H1 (cell line): ENCODE measurements at regions not wholly inside any gene's neighbourhood (a gene's known extent, or its start where the extent isn't known, plus 50 kb on each side); places are given as distances from the start of the nearest gene placed in this dataset.

Experiments
- CTCF ChIA-PET: fragments of 300-600 bp; sonication (Branson Sonifier 250); formaldehyde crosslinking; loops from one replicate; lab custom pipeline; 2021; ENCODE audit not compliant: partially characterized antibody; lab: Charles Lee
- POLR2A ChIA-PET: fragments of 300-600 bp; sonication (Branson Sonifier 250); formaldehyde crosslinking; loops from one replicate; lab custom pipeline; 2021; ENCODE audit warnings: inconsistent platforms; ENCODE audit not compliant: partially characterized antibody; lab: Charles Lee
- DNase-seq, 2 experiments: peaks; one replicate each; pipeline versions ENCODE4 v3.0.0 to v3.0.0-alpha.2; 2010 to 2022; ENCODE audit warnings: low spot score in 2 of 2, low read depth in 1 of 2, mixed read lengths in 1 of 2
- FAIRE-seq: peaks from 2 replicates; lab custom pipeline; 2011; peaks lifted over from hg19 to GRCh38; lab: Jason Lieb, UNC
- H2AFZ ChIP-seq: 2 replicates; pipeline ENCODE4 v1.8.1; 2012; ENCODE audit warnings: low read length, inconsistent platforms
- H2AK5ac ChIP-seq: 2 replicates; pipeline ENCODE4 v1.6.1; 2013; ENCODE audit warnings: low read depth, low read length
- H2BK120ac ChIP-seq: replicated peaks from 2 replicates; pipeline ENCODE3; 2013; ENCODE audit warnings: low read depth, low read length, inconsistent platforms
- H2BK12ac ChIP-seq: 2 replicates; pipeline ENCODE4 v1.6.1; 2013; ENCODE audit warnings: low read depth, low read length
- H2BK15ac ChIP-seq: 2 replicates; pipeline ENCODE4 v1.6.1; 2013; ENCODE audit warnings: low read length
- H2BK20ac ChIP-seq: 2 replicates; pipeline ENCODE4 v1.6.1; 2013; ENCODE audit warnings: low read length
- H2BK5ac ChIP-seq: 2 replicates; pipeline ENCODE4 v1.6.1; 2013; ENCODE audit warnings: low read depth, low read length
- H3K14ac ChIP-seq: 2 replicates; pipeline ENCODE4 v1.6.1; 2013; ENCODE audit warnings: inconsistent platforms; ENCODE audit not compliant: insufficient read length
- H3K18ac ChIP-seq: 2 replicates; pipeline ENCODE4 v1.6.1; 2013; ENCODE audit warnings: low read length; ENCODE audit errors: extremely low read depth
- H3K23ac ChIP-seq: 2 replicates; pipeline ENCODE4 v1.6.1; 2013; ENCODE audit warnings: inconsistent platforms; ENCODE audit not compliant: insufficient read length
- H3K23me2 ChIP-seq: 2 replicates; pipeline ENCODE4 v1.6.1; 2013; ENCODE audit warnings: low read depth, low read length
- H3K27ac ChIP-seq: 2 replicates; pipeline ENCODE4 v1.6.1; 2011; ENCODE audit warnings: low read depth, low read length, inconsistent platforms
- H3K27me3 ChIP-seq, 4 experiments: replicated peaks in 1 of 4; 1 replicate in 1 of 4; 2 replicates in 3 of 4; pipeline versions ENCODE4 v1.6.1 to v1.8.1; 2011 to 2013; ENCODE audit warnings: low read length in 3 of 4, mild to moderate bottlenecking in 3 of 4, inconsistent platforms in 2 of 4, mixed read lengths in 2 of 4, moderate library complexity in 1 of 4; ENCODE audit not compliant: control insufficient read depth in 3 of 4, insufficient read depth in 3 of 4; ENCODE audit errors: extremely low read depth in 1 of 4
- H3K36me3 ChIP-seq, 4 experiments: 2 replicates each; pipeline versions ENCODE4 v1.6.1 to v1.8.1; 2011 to 2013; ENCODE audit warnings: mild to moderate bottlenecking in 4 of 4, low read length in 3 of 4, moderate library complexity in 2 of 4, control low read depth in 1 of 4, inconsistent platforms in 1 of 4; ENCODE audit not compliant: insufficient read depth in 4 of 4, control insufficient read depth in 2 of 4
- H3K4ac ChIP-seq: replicated peaks from 2 replicates; pipeline ENCODE3; 2013; ENCODE audit warnings: low read length, low read depth, mixed read lengths, inconsistent platforms; ENCODE audit not compliant: insufficient read length
- H3K4me1 ChIP-seq, 4 experiments: replicated peaks in 1 of 4; 1 replicate in 1 of 4; 2 replicates in 3 of 4; pipeline versions ENCODE4 v1.6.1 to v1.8.1; 2011 to 2013; ENCODE audit warnings: low read length in 3 of 4, inconsistent platforms in 2 of 4, mixed read lengths in 1 of 4; ENCODE audit not compliant: insufficient read depth in 4 of 4, control insufficient read depth in 3 of 4
- H3K4me2 ChIP-seq, 2 experiments: 2 replicates each; pipeline versions ENCODE4 v1.6.1 to v1.8.1; 2011 to 2013; ENCODE audit warnings: low read depth in 2 of 2, low read length in 2 of 2, control low read depth in 1 of 2, inconsistent platforms in 1 of 2, mild to moderate bottlenecking in 1 of 2; ENCODE audit not compliant: insufficient read depth in 1 of 2
- H3K4me3 ChIP-seq, 4 experiments: fragments of 200-600, 300-600 bp in 1 of 4; sonication (generic), shearing (Covaris generic), sonication (Bioruptor Twin) in 1 of 4; 2 replicates each; pipeline versions ENCODE4 v1.5.1 to v1.8.1; 2011 to 2016; ENCODE audit warnings: low read length in 4 of 4, low read depth in 3 of 4, control low read depth in 2 of 4, inconsistent platforms in 2 of 4, mild to moderate bottlenecking in 2 of 4, mixed read lengths in 1 of 4, moderate library complexity in 1 of 4; ENCODE audit not compliant: insufficient read depth in 2 of 4; ENCODE audit errors: extremely low read depth in 1 of 4
- H3K56ac ChIP-seq: replicated peaks from 2 replicates; pipeline ENCODE3; 2013; ENCODE audit warnings: low read depth, mild to moderate bottlenecking, mixed read lengths, low read length, inconsistent platforms; ENCODE audit not compliant: insufficient read length
- H3K79me1 ChIP-seq: 2 replicates; pipeline ENCODE4 v1.6.1; 2013; ENCODE audit warnings: low read depth, low read length, control low read depth
- H3K79me2 ChIP-seq, 2 experiments: 2 replicates each; pipeline versions ENCODE4 v1.6.1 to v1.8.1; 2012 to 2013; ENCODE audit warnings: low read length in 2 of 2, mild to moderate bottlenecking in 2 of 2, inconsistent platforms in 1 of 2; ENCODE audit not compliant: insufficient read depth in 2 of 2, control insufficient read depth in 1 of 2
- H3K9ac ChIP-seq, 4 experiments: replicated peaks in 1 of 4; 1 replicate in 1 of 4; 2 replicates in 3 of 4; pipeline versions ENCODE4 v1.6.1 to v1.8.1; 2011 to 2013; ENCODE audit warnings: low read depth in 3 of 4, low read length in 3 of 4, control low read depth in 2 of 4, mild to moderate bottlenecking in 2 of 4, moderate library complexity in 2 of 4, inconsistent platforms in 1 of 4; ENCODE audit errors: extremely low read depth in 1 of 4
- H3K9me3 ChIP-seq, 2 experiments: 2 replicates each; pipeline versions ENCODE4 v1.6.1 to v1.8.1; 2012 to 2013; ENCODE audit warnings: mild to moderate bottlenecking in 2 of 2, moderate library complexity in 2 of 2, control low read depth in 1 of 2, inconsistent platforms in 1 of 2, low read depth in 1 of 2, low read length in 1 of 2, mixed read lengths in 1 of 2; ENCODE audit not compliant: insufficient read depth in 2 of 2
- H4K20me1 ChIP-seq, 2 experiments: replicated peaks in 1 of 2; 2 replicates each; pipeline versions ENCODE3 to v1.8.1; 2011 to 2013; ENCODE audit warnings: inconsistent platforms in 2 of 2, low read length in 2 of 2, mild to moderate bottlenecking in 1 of 2; ENCODE audit not compliant: insufficient read depth in 2 of 2, control insufficient read depth in 1 of 2
- H4K5ac ChIP-seq: 2 replicates; pipeline ENCODE4 v1.6.1; 2013; ENCODE audit warnings: low read length, low read depth, mixed read lengths, inconsistent platforms; ENCODE audit not compliant: insufficient read length
- H4K8ac ChIP-seq: 2 replicates; pipeline ENCODE4 v1.8.0; 2013; ENCODE audit warnings: mild to moderate bottlenecking, moderate library complexity, low read length, inconsistent platforms; ENCODE audit not compliant: insufficient read depth; ENCODE audit errors: extremely low read depth
- H4K91ac ChIP-seq: replicated peaks from 2 replicates; pipeline ENCODE3; 2013; ENCODE audit warnings: low read length, mixed read lengths, inconsistent platforms; ENCODE audit not compliant: insufficient read length
- BACH1 ChIP-seq: IDR thresholded peaks from 2 replicates; pipeline ENCODE4 v1.6.1; 2012; ENCODE audit warnings: low read length, improper control_type of control experiment
- CBX5 ChIP-seq: fragments of 300-800, 300-1000 bp; sonication (generic); IDR thresholded peaks from 2 replicates; pipeline ENCODE4 v1.7.1; 2016; ENCODE audit warnings: antibody characterized with exemption, low read length, low read depth
- GABPA ChIP-seq: IDR thresholded peaks from 2 replicates; pipeline ENCODE4 v1.6.1; 2011; ENCODE audit warnings: mild to moderate bottlenecking, low read length, moderate library complexity, borderline replicate concordance; ENCODE audit not compliant: insufficient read depth
- HDAC2 ChIP-seq, 2 experiments: fragments of 300-600 bp in 1 of 2; sonication (generic) in 1 of 2; IDR thresholded peaks; 2 replicates each; pipeline ENCODE4 v1.6.1; 2011 to 2012; ENCODE audit warnings: low read depth in 2 of 2, low read length in 2 of 2, mild to moderate bottlenecking in 2 of 2, moderate library complexity in 2 of 2, borderline replicate concordance in 1 of 2, inconsistent platforms in 1 of 2
- JUND ChIP-seq: IDR thresholded peaks from 2 replicates; pipeline ENCODE4 v1.6.1; 2011; ENCODE audit warnings: mild to moderate bottlenecking, improper control_type of control experiment, low read length
- KDM5A ChIP-seq: fragments of 200-600 bp; IDR thresholded peaks from 2 replicates; pipeline ENCODE4 v1.7.1; 2012; ENCODE audit warnings: mild to moderate bottlenecking, low read length, inconsistent platforms, mixed read lengths
- PHF8 ChIP-seq: fragments of 200-600 bp; sonication (generic); conservative IDR thresholded peaks from 2 replicates; pipeline ENCODE4 v1.7.1; 2012; ENCODE audit warnings: low read depth, mild to moderate bottlenecking, inconsistent platforms, low read length, moderate library complexity
- POLR2AphosphoS5 ChIP-seq: IDR thresholded peaks from 2 replicates; pipeline ENCODE4 v1.6.1; 2011; ENCODE audit warnings: low read depth, low read length
- RFX5 ChIP-seq: IDR thresholded peaks from 2 replicates; pipeline ENCODE4 v1.6.1; 2011; ENCODE audit warnings: low read depth, low read length, improper control_type of control experiment, borderline replicate concordance
- SIX5 ChIP-seq: IDR thresholded peaks from 2 replicates; pipeline ENCODE4 v1.6.1; 2011; ENCODE audit warnings: mild to moderate bottlenecking, low read depth, low read length
- WGBS, 2 experiments: shearing (Covaris generic) in 1 of 2; methylation state at CpG; one replicate each; pipeline versions ENCODE4 v1.1.6 to v1.1.7; 2013 to 2015; ENCODE audit warnings: low lambda C conversion rate in 2 of 2, mixed read lengths in 2 of 2, inconsistent platforms in 1 of 2, low coverage in 1 of 2, missing lambda C conversion rate in 1 of 2; ENCODE audit not compliant: insufficient replicate concordance in 2 of 2, insufficient coverage in 1 of 2, insufficient read length in 1 of 2; ENCODE audit errors: extremely low coverage in 1 of 2, missing lambda C conversion rate in 1 of 2; 5-methylcytosine and 5-hydroxymethylcytosine counted together
- TF ChIP-seq, protein P1 (sequence below): IDR thresholded peaks from 2 replicates; pipeline ENCODE4 v1.6.1; 2012; ENCODE audit warnings: inconsistent platforms

DNA sequence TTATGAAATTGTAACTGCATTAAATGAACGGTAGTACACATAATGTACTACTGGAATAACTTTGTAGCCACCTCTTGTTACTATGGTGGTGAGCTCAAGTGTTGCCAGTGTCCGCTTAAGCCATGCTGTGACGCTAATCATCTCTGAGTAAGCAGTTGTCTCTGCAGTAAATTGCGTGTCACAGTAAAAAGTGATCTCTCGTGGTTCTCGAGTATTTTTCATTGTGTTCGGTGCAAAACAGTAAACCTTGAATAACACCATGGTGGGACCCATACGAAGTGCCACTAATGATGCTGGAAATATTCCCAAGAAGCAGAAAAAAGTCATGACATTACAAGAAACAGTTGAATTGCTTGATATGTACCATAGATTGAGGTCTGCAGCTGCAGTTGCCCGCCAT is 524.8 kb downstream of the SOX5 start:
- no peak overlapping the region for H3K18ac ChIP-seq

More for the DNA sequence above, 524.8 kb downstream of the SOX5 start:
- Histone ChIP-seq H2BK20ac (no peak overlapping the region), H3K79me1 (no peaks in the 10 kb centered on the region), H2BK5ac (no peak overlapping the region), H2BK12ac (no peak overlapping the region), H3K4me3 (no peak overlapping the region), H3K4me1 (peaks cover 0 to 4% (median 2%) of the 10 kb centered on the region in 4 experiments; a peak in 2 of 7 replicates), H3K27me3 (no peaks in the 10 kb centered on the region), H3K23me2 (no peaks in the 10 kb centered on the region), H3K14ac (no peak overlapping the region), H3K27ac (no peak overlapping the region), H4K20me1 (no peaks in the 10 kb centered on the region), H3K79me2 (no peaks in the 10 kb centered on the region), H4K8ac (no peak overlapping the region), H4K5ac (no peak overlapping the region), H4K91ac (no peak overlapping the region), H3K36me3 (no peaks in the 10 kb centered on the region), H3K4ac (no peak overlapping the region), H3K9me3 (no peaks in the 10 kb centered on the region), H3K9ac (no peak overlapping the region), H2AFZ (no peak overlapping the region), H3K4me2 (no peak overlapping the region), H3K23ac (no peak overlapping the region), H3K56ac (no peak overlapping the region), H2BK120ac (no peak overlapping the region), H2BK15ac (no peak overlapping the region), H2AK5ac (no peak overlapping the region)
- ChIA-PET POLR2A (no interaction called here), CTCF (interaction anchor here (0.6 kb wide), 1 partner anchor 103 kb away, joined by 4 read pairs; no protein-coding TSS in a partner anchor)
- no peak for FAIRE-seq
- TF ChIP-seq BACH1: no peak
- no peak for TF ChIP-seq RFX5
- no peak for TF ChIP-seq CBX5
- TF ChIP-seq PHF8: no peak
- TF ChIP-seq JUND: no peak
- no peak for TF ChIP-seq HDAC2 (IDR thresholded peaks at IDR 0.05; ENCODE audit: borderline replicate concordance in 1 of 2, low read depth in 2 of 2, low read length in 2 of 2)
- no peak for TF ChIP-seq KDM5A
- TF ChIP-seq GABPA: no peak
- TF ChIP-seq SIX5: no peak
- TF ChIP-seq, protein P1, sequence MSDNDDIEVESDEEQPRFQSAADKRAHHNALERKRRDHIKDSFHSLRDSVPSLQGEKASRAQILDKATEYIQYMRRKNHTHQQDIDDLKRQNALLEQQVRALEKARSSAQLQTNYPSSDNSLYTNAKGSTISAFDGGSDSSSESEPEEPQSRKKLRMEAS: no peak
- no peak for TF ChIP-seq POLR2AphosphoS5
- 89% methylated on average over 9 of the region's 9 CpGs; no CpG with 5 or more reads in 1 of the 2 experiments for WGBS, 2 experiments
- DNase-seq: no peak
